Mammary epithelial cell (primary cell): ENCODE measurements at regions not wholly inside any gene's neighbourhood (a gene's known extent, or its start where the extent isn't known, plus 50 kb on each side); places are given as distances from the start of the nearest gene placed in this dataset.

Source experiments
- CTCF ChIP-seq, 2 donors: IDR thresholded peaks in 1 of 2; conservative IDR thresholded peaks in 1 of 2; 2 replicates each; pipeline ENCODE4 v1.5.1; 2011 to 2012; ENCODE audit warnings: inconsistent platforms in 2 of 2, low read length in 2 of 2, mild to moderate bottlenecking in 2 of 2, control low read depth in 1 of 2, low read depth in 1 of 2; ENCODE audit not compliant: insufficient read depth in 1 of 2; ENCODE audit errors: extremely low read depth in 1 of 2
- EZH2 ChIP-seq: IDR thresholded peaks from 2 replicates; pipeline ENCODE4 v1.6.1; 2012; ENCODE audit warnings: low read length, inconsistent platforms, borderline replicate concordance

GRCh38 chr4:180483036-180483435 is 1760.2 kb upstream of the TENM3 start:
- no peak for TF ChIP-seq CTCF (conservative IDR thresholded peaks at IDR 0.05 in 1 of 2, IDR thresholded peaks at IDR 0.05 in 1 of 2; ENCODE audit: extremely low read depth in 1 of 2, insufficient read depth in 1 of 2, low read depth in 1 of 2, low read length in 2 of 2)
- TF ChIP-seq EZH2, result no peak
